ENCODE measurements at regions not wholly inside any gene's neighbourhood (a gene's known extent, or its start where the extent isn't known, plus 50 kb on each side); places are given as distances from the start of the nearest gene placed in this dataset.
"Not testable (repeated sequence)": the region's sequence is repeated elsewhere in the genome, so short reads cannot be mapped to it uniquely, and the experiment has no call there.

GRCh38 chr11:96990914-96991313 is 601.1 kb downstream of the JRKL start:
- in situ Hi-C loops (cut with HindIII; ENCODE audit: low pct_unique_long_range_greater_than_20kb, low sequenced_read_pairs): no loop called here
- no peak for DNase-seq (ENCODE audit: low read depth in 1 of 2, low spot score in 1 of 2)
- TF ChIP-seq JUND (IDR thresholded peaks at IDR 0.05; ENCODE audit: low read depth): no peak

- in situ Hi-C loops (cut with HindIII; ENCODE audit: low pct_unique_long_range_greater_than_20kb, low sequenced_read_pairs): no loop called here
- no peak for TF ChIP-seq JUND (IDR thresholded peaks at IDR 0.05; ENCODE audit: low read depth)
- no peak for DNase-seq (ENCODE audit: low read depth in 1 of 2, low spot score in 1 of 2)
These were observed 610.7 kb downstream of the JRKL start for GRCh38 chr11:97000481-97000880.

- no peak for TF ChIP-seq JUND (IDR thresholded peaks at IDR 0.05; ENCODE audit: low read depth)
- DNase-seq (ENCODE audit: low read depth in 1 of 2, low spot score in 1 of 2): no peak
- in situ Hi-C loops (cut with HindIII; ENCODE audit: low pct_unique_long_range_greater_than_20kb, low sequenced_read_pairs): no loop called here
These were observed 617.5 kb downstream of the JRKL start for GRCh38 chr11:97007283-97007682.

- in situ Hi-C loops (cut with HindIII; ENCODE audit: low pct_unique_long_range_greater_than_20kb, low sequenced_read_pairs): no loop called here
- TF ChIP-seq JUND (IDR thresholded peaks at IDR 0.05; ENCODE audit: low read depth): no peak
- no peak for DNase-seq (ENCODE audit: low read depth in 1 of 2, low spot score in 1 of 2)
These were observed 619.8 kb downstream of the JRKL start for GRCh38 chr11:97009613-97010012.

GRCh38 chr11:97010997-97011396 is 621.2 kb downstream of the JRKL start:
- not testable (repeated sequence) for DNase-seq (ENCODE audit: low read depth in 1 of 2, low spot score in 1 of 2)

GRCh38 chr11:97015327-97015726 is 625.5 kb downstream of the JRKL start:
- DNase-seq (ENCODE audit: low read depth in 1 of 2, low spot score in 1 of 2): no peak
- TF ChIP-seq JUND (IDR thresholded peaks at IDR 0.05; ENCODE audit: low read depth): no peak
- in situ Hi-C loops (cut with HindIII; ENCODE audit: low pct_unique_long_range_greater_than_20kb, low sequenced_read_pairs): no loop called here

More at GRCh38 chr11:97010997-97011396, 621.2 kb downstream of the JRKL start:
- in situ Hi-C loops (cut with HindIII; ENCODE audit: low pct_unique_long_range_greater_than_20kb, low sequenced_read_pairs): not testable (repeated sequence)

GRCh38 chr11:97019305-97019704 is 629.5 kb downstream of the JRKL start:
- in situ Hi-C loops (cut with HindIII; ENCODE audit: low pct_unique_long_range_greater_than_20kb, low sequenced_read_pairs): no loop called here
- DNase-seq (ENCODE audit: low read depth in 1 of 2, low spot score in 1 of 2): no peak
- no peak for TF ChIP-seq JUND (IDR thresholded peaks at IDR 0.05; ENCODE audit: low read depth)

GRCh38 chr11:97019754-97020153 is 629.9 kb downstream of the JRKL start:
- no peak for DNase-seq (ENCODE audit: low read depth in 1 of 2, low spot score in 1 of 2)
- in situ Hi-C loops (cut with HindIII; ENCODE audit: low pct_unique_long_range_greater_than_20kb, low sequenced_read_pairs): no loop called here
- TF ChIP-seq JUND (IDR thresholded peaks at IDR 0.05; ENCODE audit: low read depth): no peak

GRCh38 chr11:97022955-97023354 is 633.1 kb downstream of the JRKL start:
- DNase-seq (ENCODE audit: low read depth in 1 of 2, low spot score in 1 of 2): no peak
- TF ChIP-seq JUND (IDR thresholded peaks at IDR 0.05; ENCODE audit: low read depth): no peak
- in situ Hi-C loops (cut with HindIII; ENCODE audit: low pct_unique_long_range_greater_than_20kb, low sequenced_read_pairs): no loop called here

GRCh38 chr11:97028836-97029406 is 639.1 kb downstream of the JRKL start:
- no peak for DNase-seq (ENCODE audit: low read depth in 1 of 2, low spot score in 1 of 2)
- in situ Hi-C loops (cut with HindIII; ENCODE audit: low pct_unique_long_range_greater_than_20kb, low sequenced_read_pairs): no loop called here
- no peak for TF ChIP-seq JUND (IDR thresholded peaks at IDR 0.05; ENCODE audit: low read depth)

GRCh38 chr11:97033178-97033577 is 643.4 kb downstream of the JRKL start:
- DNase-seq (ENCODE audit: low read depth in 1 of 2, low spot score in 1 of 2): no peak
- in situ Hi-C loops (cut with HindIII; ENCODE audit: low pct_unique_long_range_greater_than_20kb, low sequenced_read_pairs): no loop called here
- no peak for TF ChIP-seq JUND (IDR thresholded peaks at IDR 0.05; ENCODE audit: low read depth)

GRCh38 chr11:97048481-97048880 is 658.7 kb downstream of the JRKL start:
- DNase-seq (ENCODE audit: low read depth in 1 of 2, low spot score in 1 of 2): no peak
- in situ Hi-C loops (cut with HindIII; ENCODE audit: low pct_unique_long_range_greater_than_20kb, low sequenced_read_pairs): no loop called here
- TF ChIP-seq JUND (IDR thresholded peaks at IDR 0.05; ENCODE audit: low read depth): no peak

GRCh38 chr11:97060184-97060583 is 670.4 kb downstream of the JRKL start:
- DNase-seq (ENCODE audit: low read depth in 1 of 2, low spot score in 1 of 2): no peak
- in situ Hi-C loops (cut with HindIII; ENCODE audit: low pct_unique_long_range_greater_than_20kb, low sequenced_read_pairs): no loop called here
- TF ChIP-seq JUND (IDR thresholded peaks at IDR 0.05; ENCODE audit: low read depth): no peak

GRCh38 chr11:97069160-97069559 is 679.3 kb downstream of the JRKL start:
- no peak for TF ChIP-seq JUND (IDR thresholded peaks at IDR 0.05; ENCODE audit: low read depth)
- DNase-seq (ENCODE audit: low read depth in 1 of 2, low spot score in 1 of 2): no peak
- in situ Hi-C loops (cut with HindIII; ENCODE audit: low pct_unique_long_range_greater_than_20kb, low sequenced_read_pairs): no loop called here

All from T47D (cell line).